ENCODE measurements at regions not wholly inside any gene's neighbourhood (a gene's known extent, or its start where the extent isn't known, plus 50 kb on each side); places are given as distances from the start of the nearest gene placed in this dataset.

GRCh38 chr9:30697958-30698357 lies 1686.5 kb upstream of the ACO1 start:
- TF ChIP-seq, protein P1, sequence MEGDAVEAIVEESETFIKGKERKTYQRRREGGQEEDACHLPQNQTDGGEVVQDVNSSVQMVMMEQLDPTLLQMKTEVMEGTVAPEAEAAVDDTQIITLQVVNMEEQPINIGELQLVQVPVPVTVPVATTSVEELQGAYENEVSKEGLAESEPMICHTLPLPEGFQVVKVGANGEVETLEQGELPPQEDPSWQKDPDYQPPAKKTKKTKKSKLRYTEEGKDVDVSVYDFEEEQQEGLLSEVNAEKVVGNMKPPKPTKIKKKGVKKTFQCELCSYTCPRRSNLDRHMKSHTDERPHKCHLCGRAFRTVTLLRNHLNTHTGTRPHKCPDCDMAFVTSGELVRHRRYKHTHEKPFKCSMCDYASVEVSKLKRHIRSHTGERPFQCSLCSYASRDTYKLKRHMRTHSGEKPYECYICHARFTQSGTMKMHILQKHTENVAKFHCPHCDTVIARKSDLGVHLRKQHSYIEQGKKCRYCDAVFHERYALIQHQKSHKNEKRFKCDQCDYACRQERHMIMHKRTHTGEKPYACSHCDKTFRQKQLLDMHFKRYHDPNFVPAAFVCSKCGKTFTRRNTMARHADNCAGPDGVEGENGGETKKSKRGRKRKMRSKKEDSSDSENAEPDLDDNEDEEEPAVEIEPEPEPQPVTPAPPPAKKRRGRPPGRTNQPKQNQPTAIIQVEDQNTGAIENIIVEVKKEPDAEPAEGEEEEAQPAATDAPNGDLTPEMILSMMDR (conservative IDR thresholded peaks at IDR 0.05), result no peak
- no peak for TF ChIP-seq ZFX (IDR thresholded peaks at IDR 0.05)

Data from C4-2B (cell line).